K562 (cell line): ENCODE measurements at regions not wholly inside any gene's neighbourhood (a gene's known extent, or its start where the extent isn't known, plus 50 kb on each side); places are given as distances from the start of the nearest gene placed in this dataset.

Source experiments
- ATAC-seq: fragments of 200-7000 bp; cut with Tn5 transposase; 3 replicates; pipeline ENCODE4 v1.9.1; 2020; ENCODE audit warnings: moderate library complexity
- BruUV-seq: library from RNA; stranded (reverse); fragments of 400-500 nt; replicated peaks from 2 replicates; lab custom pipeline; 2021; lab: Mats Ljungman, UMichigan
- CTCF ChIA-PET: fragments of 300-600 bp; formaldehyde crosslinking; extraction: SDS; loops from one replicate; lab custom pipeline; 2021; ENCODE audit warnings: low intra/inter-chr PET ratio; lab: Yijun Ruan, JAX
- POLR2A ChIA-PET: fragments of 300-600, 350-650 bp; sonication (Branson Sonifier 250); formaldehyde crosslinking; extraction: SDS; loops from one replicate; lab custom pipeline; 2021; ENCODE audit warnings: antibody characterized with exemption, inconsistent platforms; lab: Yijun Ruan, JAX
- DNase-seq, 4 experiments: peaks; one replicate each; pipeline versions ENCODE4 v3.0.0 to v3.0.0-alpha.2; 2011 to 2018; ENCODE audit warnings: low spot score in 3 of 4, mixed read lengths in 3 of 4; ENCODE audit errors: extremely low read depth in 1 of 4
- FAIRE-seq: peaks from 2 replicates; lab custom pipeline; 2011; peaks lifted over from hg19 to GRCh38; lab: Jason Lieb, UNC
- H2AFZ ChIP-seq: 2 replicates; pipeline ENCODE4 v1.6.0; 2011; ENCODE audit warnings: low read depth, low read length, control low read depth, inconsistent platforms
- H3K27ac ChIP-seq: fragments of 200-600 bp; 3 replicates; pipeline ENCODE4 v1.8.0; 2011; ENCODE audit warnings: low read depth, mild to moderate bottlenecking, control low read depth, inconsistent platforms, low read length, moderate library complexity, mixed read lengths; ENCODE audit errors: extremely low read depth
- H3K27me3 ChIP-seq, 2 experiments: fragments of 300-600 bp in 1 of 2; 2 replicates in 1 of 2; 3 replicates in 1 of 2; pipeline versions ENCODE4 v1.6.0 to v1.8.0; 2011; ENCODE audit warnings: inconsistent platforms in 2 of 2, low read length in 2 of 2, mild to moderate bottlenecking in 1 of 2, mixed read lengths in 1 of 2, moderate library complexity in 1 of 2; ENCODE audit not compliant: control insufficient read depth in 2 of 2, insufficient read depth in 2 of 2
- H3K36me3 ChIP-seq: fragments of 300-600 bp; 3 replicates; pipeline ENCODE4 v1.8.0; 2011; ENCODE audit warnings: mild to moderate bottlenecking, low read length, inconsistent platforms; ENCODE audit not compliant: control insufficient read depth, insufficient read depth
- H3K4me1 ChIP-seq, 2 experiments: fragments of 200-600 bp in 1 of 2; replicated peaks in 1 of 2; 2 replicates in 1 of 2; 3 replicates in 1 of 2; pipeline versions ENCODE4 v1.5.1 to v1.8.0; 2011; ENCODE audit warnings: inconsistent platforms in 2 of 2, low read length in 2 of 2, mild to moderate bottlenecking in 1 of 2, mixed read lengths in 1 of 2, moderate library complexity in 1 of 2; ENCODE audit not compliant: control insufficient read depth in 2 of 2, insufficient read depth in 2 of 2
- H3K4me2 ChIP-seq: 2 replicates; pipeline ENCODE4 v1.6.1; 2011; ENCODE audit warnings: low read length, control low read depth, inconsistent platforms, mixed read lengths; ENCODE audit not compliant: insufficient read depth
- H3K4me3 ChIP-seq: fragments of 200-600 bp; sonication (generic), shearing (Covaris generic); 2 replicates; pipeline ENCODE4 v1.5.1; 2016; ENCODE audit warnings: control low read depth, inconsistent platforms
- H3K79me2 ChIP-seq: fragments of 200-600 bp; 3 replicates; pipeline ENCODE4 v1.8.0; 2011; ENCODE audit warnings: low read length, inconsistent platforms; ENCODE audit not compliant: control insufficient read depth, insufficient read depth
- H3K9ac ChIP-seq, 2 experiments: 2 replicates each; pipeline versions ENCODE4 v1.6.0 to v1.6.1; 2011; ENCODE audit warnings: low read depth in 2 of 2, low read length in 2 of 2, control low read depth in 1 of 2, inconsistent platforms in 1 of 2, mild to moderate bottlenecking in 1 of 2, mixed read lengths in 1 of 2; ENCODE audit not compliant: insufficient read depth in 1 of 2
- H3K9me1 ChIP-seq: one replicate; pipeline ENCODE4 v1.6.0; 2011; ENCODE audit warnings: inconsistent platforms, mild to moderate bottlenecking, low read length, moderate library complexity; ENCODE audit not compliant: control insufficient read depth, insufficient read depth
- H3K9me3 ChIP-seq: replicated peaks from 2 replicates; pipeline ENCODE4 v1.5.1; 2011; ENCODE audit warnings: low read depth, low read length, inconsistent platforms; ENCODE audit not compliant: control insufficient read depth, insufficient read depth
- H4K20me1 ChIP-seq: replicated peaks from 2 replicates; pipeline ENCODE4 v1.6.1; 2011; ENCODE audit warnings: low read length, inconsistent platforms, mixed read lengths; ENCODE audit not compliant: control insufficient read depth, insufficient read depth
- CCNT2 ChIP-seq: IDR thresholded peaks from 2 replicates; pipeline ENCODE4 v1.6.1; 2011; ENCODE audit warnings: borderline replicate concordance, low read depth, mild to moderate bottlenecking, moderate library complexity, mixed read lengths, low read length; ENCODE audit not compliant: insufficient read length; ENCODE audit errors: extremely low read depth
- FOXP1 ChIP-seq: sonication (generic); formaldehyde crosslinking; IDR thresholded peaks from 2 replicates; pipeline ENCODE4 v1.8.0; 2022; ENCODE audit warnings: mild to moderate bottlenecking, missing genetic modification reagents
- HDAC3 ChIP-seq: fragments of 450-650 bp; IDR thresholded peaks from 2 replicates; pipeline ENCODE4 v1.6.1; 2018; ENCODE audit warnings: borderline replicate concordance, mild to moderate bottlenecking, moderate library complexity; ENCODE audit not compliant: partially characterized antibody
- PHF21A ChIP-seq: fragments of 450-650 bp; IDR thresholded peaks from 2 replicates; pipeline ENCODE4 v1.6.1; 2017; ENCODE audit warnings: low read depth, borderline replicate concordance
- PTRF ChIP-seq: fragments of 450-650 bp; IDR thresholded peaks from 2 replicates; pipeline ENCODE4 v1.6.1; 2016; ENCODE audit warnings: mild to moderate bottlenecking, missing genetic modification characterization, missing compliant biosample characterization
- TAF9B ChIP-seq: fragments of 450-650 bp; IDR thresholded peaks from 2 replicates; pipeline ENCODE4 v1.6.1; 2018; ENCODE audit warnings: mild to moderate bottlenecking; ENCODE audit not compliant: partially characterized antibody
- THAP7 ChIP-seq: fragments of 250-450 bp; sonication (Bioruptor Pico); IDR thresholded peaks from 2 replicates; pipeline ENCODE4 v1.5.0; 2021
- ZC3H8 ChIP-seq: fragments of 450-650 bp; IDR thresholded peaks from 2 replicates; pipeline ENCODE4 v1.6.1; 2017
- WGBS: fragments of 100-300 bp; shearing (Covaris generic); methylation state at CpG from one replicate; pipeline ENCODE4 v1.1.6; 2016; ENCODE audit warnings: low coverage, mixed read lengths; ENCODE audit not compliant: insufficient coverage; ENCODE audit errors: missing lambda C conversion rate; 5-methylcytosine and 5-hydroxymethylcytosine counted together
- in situ Hi-C: fragments of 300-500 bp; cut with MboI; formaldehyde crosslinking; loops from 4 replicates; pipeline ENCODE4 v1.15.0; 2018; ENCODE audit warnings: inconsistent platforms, mixed read lengths
- intact Hi-C: fragments of 100-400 bp; cut with micrococcal nuclease; formaldehyde crosslinking; loops from 2 replicates; pipeline ENCODE4 v1.14.2; 2022
- TF ChIP-seq, protein P1 (sequence below): sonication (generic); formaldehyde crosslinking; IDR thresholded peaks from 2 replicates; pipeline ENCODE4 v1.8.1; 2023; ENCODE audit warnings: mild to moderate bottlenecking, missing genetic modification reagents

GRCh38 chr1:5585256-5585655 is 407.0 kb downstream of the NPHP4 start:
- ChIA-PET CTCF (no interaction called here), POLR2A (no interaction called here)
- Histone ChIP-seq H3K4me1 (no peaks in the 10 kb centered on the region), H3K4me2 (no peak overlapping the region), H2AFZ (no peak overlapping the region), H3K9ac (no peak overlapping the region), H4K20me1 (no peaks in the 10 kb centered on the region), H3K9me3 (no peaks in the 10 kb centered on the region), H3K79me2 (no peaks in the 10 kb centered on the region), H3K27me3 (no peaks in the 10 kb centered on the region; a peak in 1 of 5 replicates), H3K4me3 (no peak overlapping the region), H3K36me3 (no peaks in the 10 kb centered on the region), H3K27ac (no peak overlapping the region), H3K9me1 (no peaks in the 10 kb centered on the region)
- intact Hi-C loops (no loop called here), in situ Hi-C loops (no loop called here)
- ATAC-seq (no peak), DNase-seq (no peak), FAIRE-seq (no peak)
- under 1% methylated on average over 9 of the region's 9 CpGs for WGBS
- no peak for TF ChIP-seq HDAC3
- no peak for TF ChIP-seq THAP7 (CRISPR knock-in tag)
- TF ChIP-seq, protein P1, sequence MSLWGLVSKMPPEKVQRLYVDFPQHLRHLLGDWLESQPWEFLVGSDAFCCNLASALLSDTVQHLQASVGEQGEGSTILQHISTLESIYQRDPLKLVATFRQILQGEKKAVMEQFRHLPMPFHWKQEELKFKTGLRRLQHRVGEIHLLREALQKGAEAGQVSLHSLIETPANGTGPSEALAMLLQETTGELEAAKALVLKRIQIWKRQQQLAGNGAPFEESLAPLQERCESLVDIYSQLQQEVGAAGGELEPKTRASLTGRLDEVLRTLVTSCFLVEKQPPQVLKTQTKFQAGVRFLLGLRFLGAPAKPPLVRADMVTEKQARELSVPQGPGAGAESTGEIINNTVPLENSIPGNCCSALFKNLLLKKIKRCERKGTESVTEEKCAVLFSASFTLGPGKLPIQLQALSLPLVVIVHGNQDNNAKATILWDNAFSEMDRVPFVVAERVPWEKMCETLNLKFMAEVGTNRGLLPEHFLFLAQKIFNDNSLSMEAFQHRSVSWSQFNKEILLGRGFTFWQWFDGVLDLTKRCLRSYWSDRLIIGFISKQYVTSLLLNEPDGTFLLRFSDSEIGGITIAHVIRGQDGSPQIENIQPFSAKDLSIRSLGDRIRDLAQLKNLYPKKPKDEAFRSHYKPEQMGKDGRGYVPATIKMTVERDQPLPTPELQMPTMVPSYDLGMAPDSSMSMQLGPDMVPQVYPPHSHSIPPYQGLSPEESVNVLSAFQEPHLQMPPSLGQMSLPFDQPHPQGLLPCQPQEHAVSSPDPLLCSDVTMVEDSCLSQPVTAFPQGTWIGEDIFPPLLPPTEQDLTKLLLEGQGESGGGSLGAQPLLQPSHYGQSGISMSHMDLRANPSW (CRISPR knock-in tag): no peak
- TF ChIP-seq TAF9B: no peak
- TF ChIP-seq FOXP1 (CRISPR knock-in tag): no peak
- TF ChIP-seq PHF21A: no peak
- no peak for TF ChIP-seq PTRF
- no peak for TF ChIP-seq CCNT2
- no peak for TF ChIP-seq ZC3H8
- no TSS peak for BruUV-seq
